RWPE1 (cell line): ENCODE measurements at regions not wholly inside any gene's neighbourhood (a gene's known extent, or its start where the extent isn't known, plus 50 kb on each side); places are given as distances from the start of the nearest gene placed in this dataset.

Experiments
- CTCF ChIA-PET: fragments of 350-600 bp; sonication (Branson Sonifier 250); formaldehyde crosslinking; extraction: SDS; loops from one replicate; lab custom pipeline; 2021; lab: Yijun Ruan, JAX
- POLR2A ChIA-PET: fragments of 400-600 bp; formaldehyde crosslinking; extraction: SDS; loops from one replicate; lab custom pipeline; 2020; ENCODE audit warnings: antibody characterized with exemption; ENCODE audit not compliant: low non-redundant PET; lab: Yijun Ruan, JAX
- DNase-seq: peaks from one replicate; pipeline ENCODE4 v3.0.0; 2012; ENCODE audit warnings: low spot score
- H3K27ac ChIP-seq: fragments of 450-650 bp; 2 replicates; pipeline ENCODE4 v1.5.1; 2017
- TF ChIP-seq, protein P1 (sequence below): fragments of 450-650 bp; conservative IDR thresholded peaks from 2 replicates; pipeline ENCODE4 v1.5.1; 2017; ENCODE audit warnings: low read depth, mild to moderate bottlenecking

DNA sequence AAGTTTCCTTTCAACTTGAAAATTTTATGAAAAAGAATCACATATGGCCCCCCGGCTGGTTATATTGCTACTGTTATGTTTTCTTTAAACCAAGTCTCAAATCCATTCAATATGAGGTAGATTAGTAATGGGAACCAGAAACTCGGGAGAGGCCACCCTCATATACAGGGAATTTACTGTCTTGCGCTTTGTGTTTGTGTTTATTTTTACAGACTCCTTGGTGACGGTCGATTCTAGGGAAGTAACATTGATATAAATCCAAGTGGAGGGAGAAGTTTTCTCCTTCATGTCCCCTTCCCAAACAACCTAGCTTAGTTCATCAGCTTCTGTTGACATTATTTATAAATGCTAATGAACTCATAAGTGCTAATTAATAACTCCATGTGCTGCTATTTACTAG lies 163.5 kb upstream of the LMO4 start:
- ChIA-PET CTCF (no interaction called here), POLR2A (no interaction called here)
- TF ChIP-seq, protein P1, sequence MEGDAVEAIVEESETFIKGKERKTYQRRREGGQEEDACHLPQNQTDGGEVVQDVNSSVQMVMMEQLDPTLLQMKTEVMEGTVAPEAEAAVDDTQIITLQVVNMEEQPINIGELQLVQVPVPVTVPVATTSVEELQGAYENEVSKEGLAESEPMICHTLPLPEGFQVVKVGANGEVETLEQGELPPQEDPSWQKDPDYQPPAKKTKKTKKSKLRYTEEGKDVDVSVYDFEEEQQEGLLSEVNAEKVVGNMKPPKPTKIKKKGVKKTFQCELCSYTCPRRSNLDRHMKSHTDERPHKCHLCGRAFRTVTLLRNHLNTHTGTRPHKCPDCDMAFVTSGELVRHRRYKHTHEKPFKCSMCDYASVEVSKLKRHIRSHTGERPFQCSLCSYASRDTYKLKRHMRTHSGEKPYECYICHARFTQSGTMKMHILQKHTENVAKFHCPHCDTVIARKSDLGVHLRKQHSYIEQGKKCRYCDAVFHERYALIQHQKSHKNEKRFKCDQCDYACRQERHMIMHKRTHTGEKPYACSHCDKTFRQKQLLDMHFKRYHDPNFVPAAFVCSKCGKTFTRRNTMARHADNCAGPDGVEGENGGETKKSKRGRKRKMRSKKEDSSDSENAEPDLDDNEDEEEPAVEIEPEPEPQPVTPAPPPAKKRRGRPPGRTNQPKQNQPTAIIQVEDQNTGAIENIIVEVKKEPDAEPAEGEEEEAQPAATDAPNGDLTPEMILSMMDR = no peak
- no peak overlapping the region for H3K27ac ChIP-seq
- no peak for DNase-seq

DNA sequence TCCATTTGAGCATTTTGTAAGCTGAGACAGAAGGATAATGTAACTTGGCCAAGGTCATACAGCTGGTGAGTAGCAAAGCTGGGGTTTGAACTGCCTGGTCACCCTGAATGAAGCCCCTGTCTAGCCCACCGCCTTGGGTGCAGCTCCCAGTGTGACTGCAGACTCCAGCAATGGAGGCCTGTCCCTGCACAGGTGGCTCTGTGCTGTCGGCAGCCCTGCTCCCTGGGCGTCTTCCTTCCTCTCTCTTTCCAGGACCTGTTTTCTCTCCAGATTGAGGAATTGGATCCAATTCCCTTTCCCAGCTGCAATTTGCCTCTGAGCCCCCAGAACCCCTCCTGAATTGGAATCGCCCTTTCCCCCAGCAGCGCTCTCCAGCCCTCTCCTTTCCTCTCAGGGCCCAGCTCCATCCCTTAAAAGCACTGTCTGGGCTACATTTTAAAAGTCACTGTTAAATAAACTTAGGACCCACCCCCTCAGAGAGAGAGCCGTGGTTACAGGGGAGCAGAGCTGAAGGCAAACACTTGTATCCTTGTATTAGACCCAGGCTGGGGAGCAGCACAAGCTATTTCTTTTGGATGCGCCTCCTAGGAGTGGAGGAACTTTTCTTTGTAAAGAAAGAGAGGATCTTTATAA lies 161.4 kb upstream of the LMO4 start:
- no peak overlapping the region for H3K27ac ChIP-seq
- POLR2A ChIA-PET = no interaction called here
- no peak for DNase-seq
- CTCF ChIA-PET = interaction anchor here (0.6 kb wide), 2 partner anchors 13 to 45 kb away, joined by 3 read pairs; no protein-coding TSS in a partner anchor
- TF ChIP-seq, protein P1 = no peak

DNA sequence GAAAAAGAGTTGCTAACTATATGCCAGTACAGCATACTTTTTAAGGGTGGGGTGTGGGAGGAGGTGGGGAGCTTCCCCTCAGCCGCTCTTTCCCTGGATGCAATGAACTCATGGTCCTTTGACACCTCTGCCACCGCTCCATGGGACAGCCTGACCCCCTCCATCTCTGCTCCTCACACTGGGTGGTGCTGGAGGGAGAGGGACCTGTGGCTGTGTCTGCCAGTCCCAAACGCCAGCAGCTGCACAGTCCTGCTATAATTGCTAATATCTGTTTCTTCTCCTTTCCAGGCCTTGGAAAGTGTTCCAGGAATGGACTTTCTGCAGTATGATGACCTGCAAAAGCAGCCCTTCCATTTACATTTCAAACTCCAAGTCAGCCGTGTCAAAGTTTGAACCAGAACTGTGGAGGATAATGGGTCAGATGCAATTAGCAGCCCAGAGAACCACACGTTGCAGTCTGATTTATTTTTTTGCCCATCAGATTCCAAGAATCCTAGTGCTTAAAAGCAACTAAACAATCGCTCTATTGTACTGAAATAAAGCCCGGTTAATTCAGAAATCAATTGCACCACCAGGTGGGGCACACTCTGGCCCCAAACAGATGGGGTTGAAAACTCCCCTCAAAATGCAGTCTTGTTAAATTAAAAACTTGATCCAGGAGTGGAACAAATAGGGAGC lies 160.7 kb upstream of the LMO4 start:
- no peak for DNase-seq
- TF ChIP-seq, protein P1 = no peak
- ChIA-PET POLR2A (no interaction called here), CTCF (no interaction called here)
- no peak overlapping the region for H3K27ac ChIP-seq

GRCh38 chr1:87169263-87169910 lies 159.3 kb upstream of the LMO4 start:
- no peak for DNase-seq
- CTCF ChIA-PET = no interaction called here
- TF ChIP-seq, protein P1 = no peak
- no peak overlapping the region for H3K27ac ChIP-seq
- POLR2A ChIA-PET = no interaction called here

GRCh38 chr1:87170157-87170556 lies 158.5 kb upstream of the LMO4 start:
- H3K27ac ChIP-seq = no peak overlapping the region
- ChIA-PET CTCF (interaction anchor here (0.5 kb wide), 1 partner anchor 518 kb away, joined by 3 read pairs; no protein-coding TSS in a partner anchor), POLR2A (no interaction called here)
- no peak for DNase-seq
- TF ChIP-seq, protein P1 = no peak

DNA sequence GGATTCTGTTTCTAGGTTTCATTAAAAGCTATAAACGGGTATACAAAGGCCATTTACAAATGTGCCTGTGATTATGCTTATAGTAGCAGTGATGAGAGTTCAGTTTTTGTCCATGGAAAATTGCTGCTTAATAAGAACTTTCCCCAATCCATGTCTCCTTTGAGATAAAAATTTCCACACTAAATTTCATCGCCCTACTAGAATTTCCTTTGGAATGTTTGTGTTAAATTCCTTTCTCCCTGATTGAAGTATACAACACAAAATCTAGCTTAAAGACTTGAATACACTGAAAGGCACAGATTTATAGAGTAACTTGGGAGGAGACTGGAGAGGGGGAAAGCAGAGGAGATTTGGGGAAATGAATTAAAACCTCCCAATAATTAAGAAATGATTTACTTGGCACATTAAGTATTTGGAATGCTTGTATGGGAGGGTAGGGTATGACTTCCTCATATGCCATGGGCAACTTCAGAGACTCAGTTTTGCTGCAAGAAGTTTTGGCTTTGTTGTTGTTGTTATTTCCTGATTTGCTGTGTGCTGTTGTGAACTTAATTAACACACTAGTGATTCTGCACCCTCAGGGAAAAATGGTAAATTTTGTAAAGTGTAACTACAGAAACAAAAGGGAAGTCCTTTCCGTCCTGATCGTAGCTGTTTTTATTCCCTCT lies 157.6 kb upstream of the LMO4 start:
- CTCF ChIA-PET = no interaction called here
- TF ChIP-seq, protein P1 = no peak
- H3K27ac ChIP-seq = no peak overlapping the region
- DNase-seq = no peak
- POLR2A ChIA-PET = no interaction called here
